GM19043 (cell line): ENCODE measurements at regions not wholly inside any gene's neighbourhood (a gene's known extent, or its start where the extent isn't known, plus 50 kb on each side); places are given as distances from the start of the nearest gene placed in this dataset.

Source experiments
- ATAC-seq: cut with Tn5 transposase; IDR thresholded peaks from one replicate; pipeline ENCODE4 v1.9.1; 2021; ENCODE audit warnings: low read depth; ENCODE audit not compliant: unreplicated experiment

GRCh38 chr10:2478656-2479055 lies 588.7 kb upstream of the PFKP start:
- ATAC-seq = no peak

GRCh38 chr10:2476812-2477553 lies 590.4 kb upstream of the PFKP start:
- no peak for ATAC-seq

GRCh38 chr10:2476218-2476811 lies 591.0 kb upstream of the PFKP start:
- no peak for ATAC-seq

DNA sequence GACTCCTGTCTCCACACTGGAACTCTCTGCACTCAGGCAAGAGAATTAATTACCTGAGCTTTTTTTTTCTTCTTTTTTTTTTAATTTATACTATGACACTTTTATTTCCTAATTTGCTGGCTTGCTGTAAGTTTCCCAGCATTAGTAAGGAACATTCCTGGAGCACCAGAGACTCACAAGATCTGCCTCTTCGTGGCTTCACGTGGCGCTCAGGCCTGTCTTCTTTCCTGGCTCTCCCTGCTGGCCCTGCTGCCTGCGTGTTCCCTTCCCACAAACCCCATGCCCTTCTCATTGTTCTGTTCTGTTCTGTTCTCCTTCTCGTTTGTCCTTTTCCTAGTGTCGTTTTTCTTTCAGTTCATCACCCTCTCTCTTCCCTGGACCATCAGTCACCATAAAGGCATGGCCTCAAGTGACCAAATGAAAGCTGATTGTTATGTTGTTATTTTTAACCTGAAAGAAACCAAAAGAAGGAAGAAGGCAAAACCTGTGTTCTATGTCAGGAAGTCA lies 591.6 kb upstream of the PFKP start:
- no peak for ATAC-seq

DNA sequence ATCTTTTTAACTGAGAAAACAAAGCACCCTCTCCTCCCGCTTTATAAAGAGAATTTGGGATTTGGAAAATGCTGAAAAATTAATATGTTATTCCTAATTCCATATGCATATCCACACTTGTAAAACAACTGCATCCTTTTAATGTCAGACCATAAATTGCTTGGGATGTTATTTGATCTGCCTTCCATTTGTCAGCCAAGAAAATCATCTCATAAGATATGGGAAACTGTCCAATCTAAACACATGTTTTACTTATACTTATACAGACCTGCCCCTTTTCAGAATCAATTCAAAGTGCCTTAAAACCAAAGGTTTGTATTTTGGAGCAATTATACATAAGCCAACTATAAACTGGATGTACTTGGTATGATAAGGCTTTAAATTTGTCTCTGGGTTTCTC lies 595.5 kb upstream of the PFKP start:
- ATAC-seq = no peak

DNA sequence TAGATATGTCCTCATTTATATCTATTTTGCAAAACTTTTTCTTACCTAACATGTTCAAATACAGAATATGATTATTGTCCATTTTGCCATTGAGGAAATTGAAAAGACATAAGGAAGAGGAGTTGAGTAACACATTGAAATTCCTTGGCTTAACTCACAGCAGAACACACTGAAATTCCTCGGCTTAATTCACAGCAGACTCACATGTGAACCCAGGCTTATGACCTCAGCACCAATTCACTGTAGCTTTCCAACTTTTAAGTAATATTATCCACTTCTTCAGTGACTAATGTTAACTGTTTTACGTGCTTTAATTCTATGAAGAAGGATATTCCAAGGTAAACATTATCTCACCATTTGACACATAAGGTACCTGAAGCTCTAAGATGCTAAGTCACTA lies 597.5 kb upstream of the PFKP start:
- ATAC-seq = no peak

GRCh38 chr10:2464483-2464882 lies 602.9 kb upstream of the PFKP start:
- no peak for ATAC-seq

- no peak for ATAC-seq
These were observed 604.0 kb upstream of the PFKP start for GRCh38 chr10:2463316-2463715.

DNA sequence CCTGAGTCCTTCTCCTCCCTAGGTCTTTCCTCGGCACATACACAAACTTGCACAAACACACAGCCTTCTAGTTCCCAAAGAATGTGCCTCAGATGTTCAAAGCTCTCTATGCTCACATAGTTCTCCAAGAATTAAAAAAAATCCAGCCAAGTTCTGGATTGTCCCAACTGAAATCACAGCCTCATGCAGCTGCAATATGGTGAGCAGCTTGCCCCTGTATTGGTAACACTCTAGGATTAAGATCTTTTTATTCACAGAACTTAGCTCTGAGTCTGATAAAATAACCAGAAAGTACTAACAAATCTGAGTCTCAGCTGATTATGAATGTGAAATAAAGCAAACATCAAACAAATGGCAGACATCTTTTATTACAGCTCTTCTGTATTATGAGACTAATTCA lies 604.8 kb upstream of the PFKP start:
- no peak for ATAC-seq

DNA sequence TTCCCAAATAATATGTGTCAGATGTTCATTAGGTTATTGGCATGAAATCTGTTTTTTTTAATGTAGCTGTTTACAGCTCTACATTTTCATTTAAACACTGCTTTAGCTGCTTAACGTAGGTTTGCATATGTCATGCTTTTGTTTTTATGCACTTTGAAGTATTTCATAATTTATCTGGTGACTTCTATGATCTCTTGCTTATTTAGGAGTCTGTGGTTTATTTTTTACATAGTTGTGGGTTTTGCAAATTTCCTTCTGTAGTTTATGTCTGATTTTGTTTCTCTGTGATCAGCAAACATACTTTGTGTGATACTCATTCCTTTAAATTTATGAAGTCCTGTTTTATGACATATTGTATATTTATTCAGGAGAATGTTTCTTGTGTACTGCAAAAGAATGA lies 606.5 kb upstream of the PFKP start:
- no peak for ATAC-seq

DNA sequence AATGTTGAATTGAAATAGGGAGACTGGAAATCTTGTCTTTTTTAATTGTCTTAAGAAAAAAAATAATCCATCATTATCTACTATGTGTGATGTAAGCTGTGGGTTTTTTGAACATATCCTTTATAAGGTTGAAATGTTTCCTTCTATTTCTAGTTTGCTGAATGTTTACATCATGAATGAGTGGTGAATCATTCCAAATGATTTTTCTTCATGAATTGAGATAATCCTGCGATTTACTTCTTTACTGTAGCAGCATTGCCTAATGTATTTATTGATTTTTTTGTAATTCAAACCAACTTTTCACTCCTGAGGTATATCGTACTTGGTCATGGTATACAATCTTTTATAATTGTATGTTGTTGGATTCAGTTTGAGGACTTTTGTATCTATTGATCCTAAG lies 607.6 kb upstream of the PFKP start:
- no peak for ATAC-seq

- ATAC-seq = no peak
These were observed 610.5 kb upstream of the PFKP start for GRCh38 chr10:2456834-2457233.

DNA sequence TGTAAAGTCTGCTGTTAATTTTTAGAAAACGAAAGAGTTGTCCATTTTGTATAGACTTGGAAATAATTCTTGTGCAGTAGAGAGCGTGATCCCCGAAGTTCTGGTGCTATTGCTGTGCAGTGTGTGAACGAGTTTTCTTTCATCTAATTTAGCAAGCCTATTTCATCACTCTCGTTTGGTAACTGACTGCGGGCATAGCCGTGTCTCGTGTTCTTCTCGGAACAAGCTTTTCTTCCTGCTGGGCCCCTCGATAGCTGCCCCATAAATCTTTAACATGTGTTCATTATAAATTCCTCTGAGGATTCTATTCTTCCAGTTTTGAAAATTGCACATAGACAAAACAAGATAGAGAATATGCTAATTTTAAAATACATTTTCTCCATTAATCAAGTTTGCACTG lies 622.0 kb upstream of the PFKP start:
- ATAC-seq = no peak

DNA sequence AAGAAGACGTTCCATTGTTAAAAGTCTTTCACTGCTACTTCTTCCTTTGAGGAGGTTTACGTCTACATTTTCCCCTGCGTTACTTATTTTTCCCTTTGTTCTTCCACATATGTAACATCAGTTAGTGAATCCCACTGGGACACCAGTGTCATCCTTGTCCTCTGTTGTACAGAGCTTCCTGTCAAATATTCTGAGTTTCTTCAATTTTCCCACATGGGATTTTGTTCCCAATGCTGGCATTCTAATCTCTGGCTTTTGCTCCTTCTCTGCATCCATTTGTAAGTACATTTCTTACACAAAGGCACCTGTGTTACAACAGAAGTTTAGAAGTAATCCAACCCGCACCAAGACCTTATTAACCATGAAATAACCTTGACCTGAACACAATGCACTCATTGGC lies 627.4 kb upstream of the PFKP start:
- no peak for ATAC-seq

GRCh38 chr10:2439000-2439399 lies 628.3 kb upstream of the PFKP start:
- no peak for ATAC-seq

- no peak for ATAC-seq
These were observed 629.0 kb upstream of the PFKP start for GRCh38 chr10:2438248-2438939.

GRCh38 chr10:2436933-2437332 lies 630.4 kb upstream of the PFKP start:
- ATAC-seq = no peak

- no peak for ATAC-seq
These were observed 635.4 kb upstream of the PFKP start for GRCh38 chr10:2431961-2432360.

GRCh38 chr10:2427412-2427811 lies 639.9 kb upstream of the PFKP start:
- ATAC-seq = no peak

DNA sequence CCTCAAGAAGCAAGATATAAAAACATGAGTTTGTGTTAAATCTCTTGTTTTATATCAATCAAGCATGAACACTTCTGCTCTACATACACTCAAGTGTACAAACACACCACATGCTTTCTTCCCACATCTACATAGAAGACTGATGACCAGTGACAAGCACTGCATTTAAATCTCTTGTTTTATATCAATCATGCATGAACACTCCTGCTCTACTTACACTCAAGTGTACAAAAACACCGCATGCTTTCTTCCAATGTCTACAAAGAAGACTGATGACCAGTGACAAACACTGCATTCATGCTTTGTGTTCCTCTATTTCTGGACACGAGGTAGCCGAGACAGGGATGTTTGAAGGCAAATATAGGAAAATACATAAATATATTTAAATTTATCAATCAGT lies 642.0 kb upstream of the PFKP start:
- ATAC-seq = no peak

GRCh38 chr10:2414562-2414961 lies 652.8 kb upstream of the PFKP start:
- no peak for ATAC-seq

- no peak for ATAC-seq
These were observed 653.3 kb upstream of the PFKP start for GRCh38 chr10:2414039-2414438.
